ENCODE measurements at regions not wholly inside any gene's neighbourhood (a gene's known extent, or its start where the extent isn't known, plus 50 kb on each side); places are given as distances from the start of the nearest gene placed in this dataset.

GRCh38 chr2:83784947-83785346 is 674.1 kb downstream of the SUCLG1 start:
- no peak for DNase-seq (ENCODE audit: low spot score)

GRCh38 chr2:83784315-83784714 is 674.8 kb downstream of the SUCLG1 start:
- DNase-seq (ENCODE audit: low spot score): no peak

DNA sequence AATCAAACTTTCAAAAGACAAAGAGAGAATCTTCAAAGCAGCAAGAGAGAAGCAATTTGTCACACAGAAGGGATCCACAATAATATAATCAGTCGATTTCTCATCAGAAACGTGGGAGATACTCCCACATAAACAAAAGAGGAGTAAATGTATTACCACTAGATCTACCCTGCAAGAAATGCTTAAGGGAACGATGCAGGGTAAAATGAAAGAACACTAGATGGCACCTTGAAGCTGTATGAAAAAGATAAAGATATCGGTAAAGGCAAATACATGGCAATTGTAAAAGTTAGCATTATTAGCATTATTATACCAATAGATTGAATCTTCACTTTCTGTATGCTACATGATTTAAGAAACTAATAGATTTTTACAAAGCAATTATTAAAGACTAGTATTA is 677.0 kb downstream of the SUCLG1 start:
- no peak for DNase-seq (ENCODE audit: low spot score)

DNA sequence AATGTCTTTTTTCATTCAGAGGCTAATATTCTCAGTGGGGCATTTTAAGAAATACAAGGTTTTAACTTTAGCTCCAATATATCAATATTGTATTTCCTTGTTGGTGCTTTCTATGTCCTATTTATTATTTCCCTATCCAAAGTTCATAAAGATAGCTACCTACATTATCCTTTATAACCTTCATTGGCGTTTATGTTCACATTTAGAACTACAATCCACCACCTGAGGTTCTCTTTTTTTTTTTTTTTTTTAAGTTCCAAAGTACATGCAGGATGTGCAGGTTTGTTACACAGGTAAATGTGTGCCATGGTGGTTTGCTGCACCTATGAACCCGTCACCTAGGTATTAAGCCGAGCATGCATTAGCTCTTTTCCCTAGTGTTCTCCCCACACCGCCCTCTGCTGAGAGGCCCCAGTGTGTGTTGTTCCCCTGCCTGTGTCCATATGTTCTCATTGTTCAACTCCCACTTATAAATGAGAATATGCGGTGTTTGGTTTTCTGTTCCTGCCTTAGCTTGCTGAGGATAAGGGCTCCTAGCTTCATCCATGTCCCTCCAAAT is 694.6 kb downstream of the SUCLG1 start:
- DNase-seq (ENCODE audit: low spot score): no peak

DNA sequence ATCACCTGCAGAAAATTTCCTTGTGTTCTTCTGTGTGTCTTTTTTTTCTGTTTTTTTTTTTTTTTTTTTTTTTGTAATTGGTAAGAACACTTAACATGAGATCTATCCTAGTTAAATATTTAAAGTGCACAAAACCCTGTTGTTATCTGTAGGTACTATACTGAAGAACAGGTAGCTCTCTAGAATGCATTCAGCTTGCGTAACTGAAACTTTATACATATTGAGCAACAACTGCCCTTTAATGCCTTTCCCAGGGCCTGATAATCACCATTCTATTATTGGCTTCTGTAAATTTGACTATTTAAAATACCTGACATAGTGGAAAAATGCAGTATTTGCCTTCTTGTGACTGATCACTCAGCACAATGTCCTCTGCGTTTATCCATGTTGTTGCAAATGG is 701.8 kb downstream of the SUCLG1 start:
- DNase-seq (ENCODE audit: low spot score): no peak

GRCh38 chr2:83756219-83756618 is 702.9 kb downstream of the SUCLG1 start:
- DNase-seq (ENCODE audit: low spot score): no peak

GRCh38 chr2:83747141-83747540 is 711.9 kb downstream of the SUCLG1 start:
- DNase-seq (ENCODE audit: low spot score): no peak

DNA sequence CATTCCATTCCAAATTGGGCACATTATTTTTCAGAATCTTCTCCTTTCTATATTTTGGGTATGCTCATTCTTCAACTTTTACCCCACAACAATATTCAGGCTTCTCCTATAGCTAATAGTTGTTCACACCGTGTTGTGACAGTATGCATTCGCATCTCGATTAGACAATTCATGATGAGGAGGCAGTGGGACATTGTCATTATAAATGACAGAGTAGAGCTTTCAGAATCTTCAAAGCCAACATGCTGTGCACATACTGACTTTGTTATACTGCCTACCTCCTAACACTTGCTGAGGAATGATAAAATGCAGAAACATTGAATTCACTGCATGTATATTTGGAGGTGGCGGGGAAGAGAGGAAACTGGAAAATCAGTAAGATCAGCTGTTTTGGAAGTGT is 714.2 kb downstream of the SUCLG1 start:
- no peak for DNase-seq (ENCODE audit: low spot score)

DNA sequence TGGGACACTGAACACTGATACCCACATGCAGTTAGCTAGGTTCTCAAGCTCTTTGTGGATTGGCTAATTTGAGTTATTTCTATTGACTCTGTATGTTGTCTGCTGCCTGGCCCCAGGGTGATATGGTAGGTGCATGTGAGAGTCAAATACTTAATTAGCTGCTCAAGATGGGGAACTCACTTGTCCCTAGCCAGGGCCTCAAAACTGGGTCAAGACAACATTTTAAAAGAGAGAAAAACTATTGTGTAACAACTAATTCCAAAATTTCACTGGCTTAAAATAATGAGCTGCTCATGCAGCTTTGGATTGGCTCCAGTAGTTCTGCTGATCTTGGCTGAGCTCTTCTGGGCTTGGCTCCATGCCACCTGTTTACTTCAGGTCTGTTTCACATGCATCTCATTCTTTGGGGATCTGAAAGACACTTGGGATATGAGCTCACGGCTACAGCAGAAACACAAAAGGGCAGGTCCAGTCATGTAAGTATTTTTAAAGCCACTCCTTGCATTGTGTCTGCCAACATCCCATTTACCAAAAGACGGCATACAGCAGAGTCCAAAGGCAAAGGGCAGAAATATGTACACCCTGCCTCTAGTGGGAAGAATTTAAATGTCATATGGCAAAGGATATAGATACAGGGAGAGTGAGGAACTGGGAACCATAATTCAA is 716.8 kb downstream of the SUCLG1 start:
- peak; percentile 32 for DNase-seq (ENCODE audit: low spot score)

DNA sequence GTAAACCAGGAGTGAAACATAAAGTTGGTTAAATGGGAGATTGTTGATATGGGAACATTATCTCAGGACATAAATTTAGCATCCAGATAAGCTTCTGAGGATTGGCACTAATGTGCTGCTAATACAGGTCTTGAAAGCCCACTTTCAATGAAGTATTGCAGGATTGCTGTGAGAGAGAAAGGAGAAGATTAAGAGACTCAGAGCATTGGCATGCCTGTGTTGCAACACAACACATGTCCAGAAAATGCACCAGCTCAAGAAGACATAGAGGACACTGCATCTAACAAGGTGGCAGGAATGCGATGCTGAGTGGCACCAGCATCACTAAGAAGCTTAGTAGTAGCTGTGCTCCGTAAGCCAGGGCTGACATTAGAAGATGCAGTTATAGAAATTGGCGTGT is 728.9 kb downstream of the SUCLG1 start:
- peak; percentile 33 for DNase-seq (ENCODE audit: low spot score)

- no peak for DNase-seq (ENCODE audit: low spot score)
Measured at GRCh38 chr2:83725735-83726134, 733.3 kb downstream of the SUCLG1 start.

GRCh38 chr2:83705146-83705545 is 753.9 kb downstream of the SUCLG1 start:
- no peak for DNase-seq (ENCODE audit: low spot score)

- DNase-seq (ENCODE audit: low spot score): no peak
Measured at GRCh38 chr2:83703598-83703997, 755.5 kb downstream of the SUCLG1 start.

DNA sequence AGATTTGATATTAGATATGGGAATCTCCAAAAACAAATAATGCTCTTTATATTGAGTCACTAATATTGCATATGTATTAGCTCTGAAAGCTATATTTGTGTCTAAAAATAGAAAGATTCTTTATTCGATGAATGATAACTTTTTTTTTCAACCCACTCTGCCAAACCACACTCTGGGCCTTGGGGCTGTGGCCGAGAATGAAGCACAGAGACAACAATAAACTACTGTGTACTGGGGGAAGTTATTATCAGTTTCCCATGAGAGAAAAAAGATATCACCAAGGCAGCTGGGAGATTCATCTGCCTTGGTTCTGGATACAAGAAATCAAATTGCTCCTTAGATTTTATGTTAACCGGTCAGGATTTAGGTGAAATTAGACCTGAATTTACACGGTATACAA is 762.2 kb downstream of the SUCLG1 start:
- DNase-seq (ENCODE audit: low spot score): no peak

- DNase-seq (ENCODE audit: low spot score): no peak
Measured at GRCh38 chr2:83695530-83695929, 763.5 kb downstream of the SUCLG1 start.

DNA sequence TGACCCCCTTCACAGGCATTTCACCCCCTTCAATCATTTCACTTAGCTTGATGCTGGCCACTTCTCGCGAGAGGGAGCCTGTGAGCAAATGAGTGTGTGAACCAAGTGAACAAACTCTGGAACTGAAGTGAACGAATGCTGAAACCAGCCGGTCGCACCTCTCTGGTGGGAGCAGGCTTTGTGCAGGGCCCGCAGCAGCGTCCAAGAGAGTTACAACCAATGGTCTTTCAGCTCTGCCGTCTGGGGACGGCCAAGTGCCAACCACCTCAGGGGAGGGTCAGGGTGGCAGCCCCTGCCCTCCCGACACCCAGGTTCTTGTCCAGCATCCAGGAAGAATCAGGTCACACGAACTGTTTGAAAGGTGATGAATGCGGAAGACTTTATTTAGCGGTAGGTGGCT is 764.0 kb downstream of the SUCLG1 start:
- DNase-seq (ENCODE audit: low spot score): no peak

GRCh38 chr2:83689402-83689801 is 769.7 kb downstream of the SUCLG1 start:
- DNase-seq (ENCODE audit: low spot score): no peak

DNA sequence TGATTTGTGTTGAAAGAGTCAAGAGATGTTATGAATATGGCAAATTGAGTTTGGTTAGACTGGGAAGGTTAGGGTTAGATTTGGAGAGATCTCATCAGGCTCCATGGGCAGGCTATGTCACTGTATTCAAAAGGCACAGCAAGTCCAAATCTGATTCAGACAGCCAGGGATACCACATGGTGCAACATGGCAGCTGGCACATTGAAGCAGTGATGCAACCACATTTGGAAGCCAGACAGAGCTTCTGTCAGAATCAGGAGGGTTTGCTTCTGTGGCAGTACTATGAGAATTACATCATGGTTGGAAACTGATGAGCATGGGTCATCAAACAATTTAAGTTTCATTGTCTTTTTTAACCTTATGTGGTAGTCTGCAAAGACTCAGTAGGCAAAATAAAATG is 772.2 kb downstream of the SUCLG1 start:
- peak; percentile 27 for DNase-seq (ENCODE audit: low spot score)

DNA sequence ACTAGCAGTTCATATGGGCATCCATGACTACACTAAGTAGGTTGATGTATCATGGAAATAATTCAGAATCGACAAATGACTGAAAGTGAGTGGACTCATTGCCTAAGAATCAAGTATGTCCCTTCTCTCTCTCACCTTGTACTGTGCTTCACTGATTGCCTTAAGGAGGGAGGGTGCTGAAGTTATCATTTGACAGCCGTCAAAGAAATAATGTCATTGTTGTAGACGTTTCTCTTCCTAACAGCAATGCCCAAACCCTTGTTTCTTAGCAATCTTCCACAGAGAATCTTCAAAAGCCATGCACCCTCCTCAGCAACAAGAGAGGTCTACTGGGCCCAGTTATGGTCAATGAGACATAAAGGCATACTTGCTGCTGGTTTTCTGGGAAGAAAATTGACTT is 785.0 kb downstream of the SUCLG1 start:
- DNase-seq (ENCODE audit: low spot score): no peak

DNA sequence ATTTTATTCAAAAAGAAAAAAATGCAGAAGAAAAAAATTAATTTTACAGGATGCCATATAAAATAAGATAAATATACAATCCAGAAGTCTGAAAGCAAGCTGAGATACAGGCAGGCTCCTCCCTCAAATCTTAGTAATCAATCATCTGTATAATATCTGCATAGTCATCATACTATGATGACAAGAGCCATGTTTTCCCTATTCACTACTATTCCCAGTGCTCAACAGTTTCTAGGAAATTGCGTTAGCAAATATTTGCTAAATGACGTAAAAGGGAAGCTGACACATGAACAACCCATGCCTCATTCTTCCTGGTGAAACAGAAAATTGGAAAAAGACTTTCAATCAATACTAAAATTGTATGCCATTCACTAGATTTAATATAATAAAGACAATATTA is 793.2 kb downstream of the SUCLG1 start:
- DNase-seq (ENCODE audit: low spot score): peak; percentile 16

DNA sequence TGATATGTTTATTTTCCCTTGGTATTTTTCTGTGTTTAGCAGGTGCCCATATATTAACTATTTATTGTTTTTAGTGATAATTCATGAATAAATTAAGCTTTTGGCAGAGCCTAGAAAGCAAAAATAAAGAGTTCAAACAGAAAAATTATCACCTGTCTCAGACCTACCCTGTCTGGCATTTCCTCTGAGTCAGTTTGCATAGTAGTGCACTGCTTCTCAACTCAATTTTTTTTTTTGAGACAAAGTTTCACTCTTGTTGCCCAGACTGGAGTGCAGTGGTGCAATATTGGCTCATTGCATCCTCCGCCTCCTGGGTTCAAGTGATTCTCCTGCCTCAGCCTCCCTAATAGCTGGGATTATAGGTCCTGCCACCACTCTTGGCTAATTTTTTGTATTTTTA is 793.9 kb downstream of the SUCLG1 start:
- no peak for DNase-seq (ENCODE audit: low spot score)

GRCh38 chr2:83661711-83662110 is 797.4 kb downstream of the SUCLG1 start:
- DNase-seq (ENCODE audit: low spot score): no peak

- DNase-seq (ENCODE audit: low spot score): no peak
Measured at GRCh38 chr2:83654091-83654611, 804.9 kb downstream of the SUCLG1 start.

- peak; percentile 28 for DNase-seq (ENCODE audit: low spot score)
Measured at GRCh38 chr2:83650898-83651297, 808.2 kb downstream of the SUCLG1 start.

All from GM03348 (cell line).